HG03045 (cell line): ENCODE measurements at regions not wholly inside any gene's neighbourhood (a gene's known extent, or its start where the extent isn't known, plus 50 kb on each side); places are given as distances from the start of the nearest gene placed in this dataset.
"Not testable (repeated sequence)": the region's sequence is repeated elsewhere in the genome, so short reads cannot be mapped to it uniquely, and the experiment has no call there.

Experiments used
- ATAC-seq: cut with Tn5 transposase; IDR thresholded peaks from one replicate; pipeline ENCODE4 v1.9.1; 2021; ENCODE audit warnings: mild to moderate bottlenecking, moderate library complexity; ENCODE audit not compliant: unreplicated experiment

GRCh38 chr6:115634887-115635286 is 425.8 kb downstream of the FRK start:
- no peak for ATAC-seq

- no peak for ATAC-seq
Measured at GRCh38 chr6:115634131-115634530, 426.6 kb downstream of the FRK start.

- ATAC-seq: no peak
Measured at GRCh38 chr6:115631028-115631427, 429.7 kb downstream of the FRK start.

DNA sequence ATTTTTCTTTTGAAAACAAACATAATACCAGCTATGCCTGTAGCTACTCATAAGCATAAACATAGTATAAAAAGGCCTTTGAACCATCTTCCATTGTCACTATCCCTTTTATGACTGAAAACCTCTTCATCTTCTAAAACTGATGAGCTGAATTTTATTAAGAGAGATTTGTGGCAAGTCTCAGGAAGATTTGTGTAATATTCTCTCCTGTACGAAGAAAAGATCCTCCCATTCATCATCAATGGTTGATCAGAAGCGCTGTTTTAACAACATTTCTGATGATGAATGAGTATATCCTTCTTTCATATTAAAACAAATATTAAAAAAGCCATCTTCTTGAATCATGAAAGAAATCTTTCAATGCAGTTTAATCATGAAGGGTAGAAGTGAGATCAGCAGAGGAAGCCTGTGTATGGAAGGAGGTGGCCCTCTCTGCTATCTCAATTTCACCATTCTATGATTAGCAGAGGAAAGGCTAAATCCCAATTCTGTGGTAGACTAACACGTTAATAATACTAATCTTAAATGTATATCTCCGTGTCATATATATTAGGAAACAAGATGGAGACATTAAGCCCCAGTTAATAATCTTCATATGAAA is 430.2 kb downstream of the FRK start:
- ATAC-seq: no peak

- ATAC-seq: no peak
Measured at GRCh38 chr6:115629415-115629814, 431.3 kb downstream of the FRK start.

DNA sequence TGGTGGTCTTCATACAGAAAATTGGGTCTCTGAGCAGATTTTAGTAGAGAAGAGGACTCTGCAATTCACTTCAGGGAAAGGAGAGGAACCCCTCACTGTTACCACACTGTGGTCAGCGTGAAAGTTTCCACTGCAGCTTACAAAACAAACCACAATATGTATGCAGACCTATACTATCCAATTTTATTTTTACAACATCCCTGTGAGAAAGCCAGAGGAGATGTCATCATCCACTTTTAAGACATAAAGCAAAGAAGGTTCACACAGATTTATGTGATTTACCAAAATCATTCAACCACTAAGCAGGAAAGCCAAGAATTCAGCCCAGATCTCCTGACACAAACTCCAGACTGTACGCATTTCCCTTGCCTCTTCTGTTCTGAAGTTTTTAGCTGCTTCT is 442.4 kb downstream of the FRK start:
- no peak for ATAC-seq

- no peak for ATAC-seq
Measured at GRCh38 chr6:115617031-115617430, 443.7 kb downstream of the FRK start.

GRCh38 chr6:115613488-115613887 is 447.2 kb downstream of the FRK start:
- no peak for ATAC-seq

DNA sequence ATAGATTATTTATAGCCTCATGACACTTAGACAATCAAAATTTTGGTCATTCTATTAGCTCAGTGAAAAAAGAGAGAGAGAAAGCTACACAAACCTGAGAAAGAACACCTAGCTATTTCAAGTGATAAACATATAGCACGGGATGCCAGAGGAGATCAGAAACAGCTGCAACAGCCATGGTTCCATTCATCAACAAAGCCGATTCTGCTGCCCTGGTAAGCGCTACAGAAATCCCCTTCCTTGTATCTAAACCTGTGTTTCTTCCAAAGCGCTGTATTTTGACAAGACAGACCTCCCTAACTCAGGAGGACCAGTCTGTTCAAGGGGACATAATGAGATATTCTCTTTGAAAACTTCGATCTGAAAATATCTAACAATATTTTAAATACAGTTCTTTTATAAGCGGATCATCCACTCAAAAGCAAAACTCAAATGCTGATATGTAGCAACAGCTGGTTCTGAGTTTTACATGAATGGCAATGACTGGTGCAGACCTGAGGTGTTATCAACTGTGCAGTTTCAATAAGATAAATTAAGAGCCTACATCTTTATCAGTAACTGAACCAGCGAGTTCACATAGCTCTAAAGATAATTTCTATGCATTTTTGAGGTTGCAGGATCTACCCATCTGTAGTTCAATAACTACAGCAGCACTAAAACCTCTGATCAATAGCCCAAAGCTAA is 447.8 kb downstream of the FRK start:
- no peak for ATAC-seq

DNA sequence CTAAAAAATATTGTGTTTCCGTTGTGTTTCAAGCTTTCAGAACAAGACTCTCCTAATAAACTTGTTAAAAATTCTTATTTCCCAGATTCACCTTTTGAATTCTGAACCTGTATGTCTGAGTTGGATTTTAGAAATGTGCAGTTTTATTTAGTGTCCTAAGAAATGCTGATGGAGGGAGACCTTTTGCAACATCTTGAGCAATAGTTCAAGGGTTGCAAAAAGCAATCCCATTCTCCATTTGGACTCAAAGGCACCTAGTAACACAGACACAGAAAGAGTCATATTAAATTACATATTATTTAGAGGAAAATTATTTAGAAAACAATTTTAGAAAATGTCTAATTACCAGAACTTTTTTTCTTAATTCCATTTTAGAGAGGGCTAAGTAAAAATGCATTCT is 448.5 kb downstream of the FRK start:
- no peak for ATAC-seq

DNA sequence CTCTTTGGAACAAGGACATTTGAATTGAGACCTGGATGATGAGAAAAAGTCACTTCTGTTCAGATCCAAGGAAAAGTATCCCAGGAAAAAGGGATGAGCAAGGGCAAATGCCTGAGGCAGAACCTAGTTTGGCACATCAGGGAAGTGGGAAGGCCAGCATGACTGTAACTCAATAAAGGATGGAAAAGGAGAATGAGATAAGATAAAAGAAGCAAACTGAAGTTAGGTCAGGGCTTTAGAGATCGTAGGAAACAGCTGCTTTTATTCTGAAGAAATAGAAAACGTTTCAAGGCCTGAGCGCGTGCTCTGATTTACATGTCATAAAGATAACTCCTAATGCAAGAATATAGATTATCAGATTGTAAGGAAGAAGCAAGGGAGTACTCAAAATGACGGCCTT is 450.0 kb downstream of the FRK start:
- no peak for ATAC-seq

- no peak for ATAC-seq
Measured at GRCh38 chr6:115609111-115609510, 451.6 kb downstream of the FRK start.

DNA sequence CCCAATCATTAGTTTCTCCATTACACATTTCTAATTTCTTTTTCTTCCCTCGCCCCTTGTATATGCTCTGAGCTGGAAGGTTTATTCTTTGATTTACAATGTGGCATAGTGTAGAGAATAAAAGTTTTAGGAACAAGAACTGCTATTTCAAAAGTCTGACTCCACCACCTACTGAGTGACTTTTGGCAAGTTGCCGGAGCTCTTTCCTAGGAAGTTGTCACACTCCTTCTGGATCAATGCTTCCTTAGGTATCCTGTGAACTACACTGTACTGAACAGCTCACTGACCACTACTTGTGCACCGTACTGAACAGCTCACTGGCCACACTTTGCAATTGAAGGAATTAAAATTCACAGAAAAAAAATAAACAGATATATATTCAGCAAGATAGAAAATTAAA is 458.2 kb downstream of the FRK start:
- no peak for ATAC-seq

- ATAC-seq: no peak
Measured at GRCh38 chr6:115601509-115601908, 459.2 kb downstream of the FRK start.

GRCh38 chr6:115601064-115601463 is 459.6 kb downstream of the FRK start:
- no peak for ATAC-seq

DNA sequence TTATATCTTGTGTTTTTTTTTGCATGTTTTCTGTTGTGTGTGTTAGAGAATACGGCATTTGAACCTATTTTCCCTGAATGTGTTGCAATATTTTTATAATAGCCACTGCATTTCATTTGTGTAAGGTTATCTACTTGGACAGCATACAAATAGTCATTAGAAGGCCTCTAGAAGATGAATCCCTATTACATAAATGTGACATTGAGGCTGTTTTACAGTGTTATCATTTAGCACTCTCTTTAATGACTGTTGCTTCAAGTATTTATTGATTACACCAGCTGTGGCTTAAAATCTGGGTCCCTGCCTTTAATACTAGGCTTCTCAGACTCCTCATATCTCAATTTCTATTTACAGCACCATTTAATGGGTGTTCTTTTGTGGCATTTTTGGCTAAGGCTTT is 465.8 kb downstream of the FRK start:
- ATAC-seq: no peak

GRCh38 chr6:115592025-115592424 is 468.7 kb downstream of the FRK start:
- no peak for ATAC-seq

GRCh38 chr6:115589072-115589471 is 471.6 kb downstream of the FRK start:
- not testable (repeated sequence) for ATAC-seq

- ATAC-seq: no peak
Measured at GRCh38 chr6:115583290-115583689, 477.4 kb downstream of the FRK start.

DNA sequence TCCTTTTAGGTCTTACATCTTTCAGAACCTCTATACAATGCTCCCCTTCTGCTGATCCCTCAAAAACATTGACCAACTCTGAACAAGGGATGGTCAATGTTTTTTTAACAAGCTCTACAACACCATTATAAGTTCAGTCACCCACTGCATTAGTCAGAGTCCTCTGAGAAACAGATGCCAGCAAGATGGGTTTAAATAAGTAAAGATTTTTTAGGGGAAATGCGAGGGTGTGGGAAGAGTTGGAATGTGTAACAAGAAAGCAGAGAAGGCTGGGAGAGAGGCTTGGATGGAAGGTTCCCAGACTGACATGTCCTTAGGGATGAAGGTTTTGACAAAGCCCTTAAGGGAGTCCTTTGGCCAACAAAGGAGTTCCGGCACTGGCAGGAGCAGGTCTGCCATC is 478.3 kb downstream of the FRK start:
- no peak for ATAC-seq

DNA sequence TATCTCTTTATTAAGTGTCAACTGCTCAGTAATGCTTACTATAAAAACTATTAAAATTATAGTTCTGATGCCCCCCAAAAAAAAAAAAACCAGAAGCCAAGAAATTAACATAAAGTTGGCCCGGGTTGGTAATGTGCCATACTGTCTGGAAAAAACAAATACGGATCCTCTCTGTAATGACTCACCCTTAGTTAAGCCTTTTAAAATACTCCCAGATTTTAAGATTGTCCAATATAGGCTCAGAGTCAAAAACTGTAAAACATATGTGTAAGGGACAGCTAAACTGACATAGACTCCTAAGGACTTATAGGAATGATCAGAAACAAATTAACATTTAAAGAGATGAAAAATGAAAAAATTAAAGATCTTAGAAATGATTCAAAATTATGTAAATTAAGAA is 481.1 kb downstream of the FRK start:
- not testable (repeated sequence) for ATAC-seq

- no peak for ATAC-seq
Measured at GRCh38 chr6:115577270-115577669, 483.4 kb downstream of the FRK start.

DNA sequence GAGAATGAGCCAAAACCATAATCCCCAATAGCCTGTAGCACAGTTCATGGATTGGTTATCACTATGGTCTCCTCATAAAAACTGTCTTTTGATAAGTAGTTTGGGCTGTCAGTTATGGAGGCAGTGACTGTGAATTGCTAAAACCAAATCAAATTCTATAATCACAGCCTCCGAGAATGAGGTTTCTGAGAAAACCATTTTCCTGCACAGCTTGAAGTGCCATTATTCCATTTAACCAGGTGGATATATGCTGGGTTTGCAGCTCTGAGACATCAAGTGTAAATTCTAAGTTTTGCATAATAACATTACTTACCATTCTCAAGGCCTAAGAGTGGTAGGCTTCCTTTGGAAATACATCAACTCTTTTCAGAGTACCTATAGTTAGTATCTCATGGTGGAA is 485.4 kb downstream of the FRK start:
- no peak for ATAC-seq
